ENCODE measurements at regions not wholly inside any gene's neighbourhood (a gene's known extent, or its start where the extent isn't known, plus 50 kb on each side); places are given as distances from the start of the nearest gene placed in this dataset.

DNA sequence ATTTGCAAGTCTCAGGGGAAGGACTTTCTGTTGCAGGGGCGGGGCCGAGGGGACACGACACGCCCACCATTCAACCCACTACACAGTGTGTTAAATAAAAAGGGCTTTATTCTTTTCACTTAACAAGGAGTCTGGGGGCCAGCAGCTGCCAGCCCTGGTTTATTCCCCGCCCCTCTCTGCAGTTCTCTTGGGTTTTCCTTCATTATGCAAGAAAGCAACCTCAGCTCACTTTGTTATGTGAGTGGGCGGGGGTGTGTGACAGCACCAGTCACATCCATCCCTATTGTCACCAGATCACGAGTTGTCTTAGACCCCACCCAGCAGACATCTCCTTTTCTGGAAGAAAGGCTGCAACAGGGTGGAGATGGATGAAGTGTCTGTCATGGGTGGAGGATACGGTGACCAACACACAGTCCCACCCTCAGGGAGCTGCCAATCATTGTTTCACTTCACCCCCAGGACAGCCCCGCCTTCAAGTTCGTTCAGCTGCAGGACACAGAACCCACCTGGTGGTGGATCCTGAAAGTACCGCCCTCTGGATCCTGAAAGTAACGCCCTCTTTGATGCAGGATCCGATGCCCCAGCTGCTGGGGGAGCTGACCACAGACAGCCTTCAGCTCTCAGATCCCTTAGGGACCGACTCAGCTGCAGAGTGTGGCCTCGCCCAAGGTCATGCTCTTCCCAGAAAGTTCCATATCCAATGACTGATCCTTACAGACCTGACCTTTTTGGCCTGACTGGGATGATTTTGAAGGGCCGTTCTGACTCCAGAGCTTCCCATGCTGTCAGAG is 79.6 kb downstream of the SMIM20 start:
- TF ChIP-seq, protein P1, sequence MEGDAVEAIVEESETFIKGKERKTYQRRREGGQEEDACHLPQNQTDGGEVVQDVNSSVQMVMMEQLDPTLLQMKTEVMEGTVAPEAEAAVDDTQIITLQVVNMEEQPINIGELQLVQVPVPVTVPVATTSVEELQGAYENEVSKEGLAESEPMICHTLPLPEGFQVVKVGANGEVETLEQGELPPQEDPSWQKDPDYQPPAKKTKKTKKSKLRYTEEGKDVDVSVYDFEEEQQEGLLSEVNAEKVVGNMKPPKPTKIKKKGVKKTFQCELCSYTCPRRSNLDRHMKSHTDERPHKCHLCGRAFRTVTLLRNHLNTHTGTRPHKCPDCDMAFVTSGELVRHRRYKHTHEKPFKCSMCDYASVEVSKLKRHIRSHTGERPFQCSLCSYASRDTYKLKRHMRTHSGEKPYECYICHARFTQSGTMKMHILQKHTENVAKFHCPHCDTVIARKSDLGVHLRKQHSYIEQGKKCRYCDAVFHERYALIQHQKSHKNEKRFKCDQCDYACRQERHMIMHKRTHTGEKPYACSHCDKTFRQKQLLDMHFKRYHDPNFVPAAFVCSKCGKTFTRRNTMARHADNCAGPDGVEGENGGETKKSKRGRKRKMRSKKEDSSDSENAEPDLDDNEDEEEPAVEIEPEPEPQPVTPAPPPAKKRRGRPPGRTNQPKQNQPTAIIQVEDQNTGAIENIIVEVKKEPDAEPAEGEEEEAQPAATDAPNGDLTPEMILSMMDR (IDR thresholded peaks at IDR 0.05 in 4 of 5, conservative IDR thresholded peaks at IDR 0.05 in 1 of 5): no peak
- no peak for TF ChIP-seq POLR2A (IDR thresholded peaks at IDR 0.05)
